Peyer's patch (tissue), 4 donors: ENCODE measurements at regions not wholly inside any gene's neighbourhood (a gene's known extent, or its start where the extent isn't known, plus 50 kb on each side); places are given as distances from the start of the nearest gene placed in this dataset.

Source experiments
- DNase-seq, 3 donors: peaks; one replicate each; pipeline ENCODE4 v3.0.0-alpha.2; 2017 to 2019
- H3K27ac ChIP-seq, 4 donors: fragments of 200-600 bp; sonication (generic); one replicate each; pipeline ENCODE4 v1.5.1; 2016 to 2019
- H3K27me3 ChIP-seq, 2 donors: fragments of 200-600 bp; sonication (generic); one replicate each; pipeline ENCODE4 v1.5.1; 2019
- H3K36me3 ChIP-seq, 3 donors: fragments of 200-600 bp; sonication (generic); one replicate each; pipeline ENCODE4 v1.5.1; 2016 to 2019
- H3K4me1 ChIP-seq, 4 donors: fragments of 200-600 bp; sonication (generic); one replicate each; pipeline ENCODE4 v1.5.1; 2016 to 2019
- H3K4me3 ChIP-seq, 4 donors: fragments of 200-600 bp; sonication (generic); 1 replicate in 3 of 4; 2 replicates in 1 of 4; pipeline ENCODE4 v1.5.1; 2016 to 2019; ENCODE audit warnings: mild to moderate bottlenecking in 1 of 4
- H3K9me3 ChIP-seq, 4 donors: fragments of 200-600 bp; sonication (generic); one replicate each; pipeline ENCODE4 v1.5.1; 2016 to 2019; ENCODE audit warnings: mild to moderate bottlenecking in 1 of 4
- POLR2A ChIP-seq, 2 donors: fragments of 450-650 bp; IDR thresholded peaks; one replicate each; pipeline ENCODE4 v1.5.1; 2017; ENCODE audit warnings: antibody characterized with exemption in 2 of 2, mild to moderate bottlenecking in 2 of 2, moderate library complexity in 2 of 2
- TF ChIP-seq, protein P1 (sequence below), 6 experiments: fragments of 450-650 bp in 4 of 6; fragments of 200-600 bp in 2 of 6; sonication (generic) in 1 of 6; IDR thresholded peaks; one replicate each; pipeline ENCODE4 v1.5.1; 2017 to 2019; ENCODE audit warnings: antibody characterized with exemption in 6 of 6, mild to moderate bottlenecking in 3 of 6, moderate library complexity in 1 of 6

DNA sequence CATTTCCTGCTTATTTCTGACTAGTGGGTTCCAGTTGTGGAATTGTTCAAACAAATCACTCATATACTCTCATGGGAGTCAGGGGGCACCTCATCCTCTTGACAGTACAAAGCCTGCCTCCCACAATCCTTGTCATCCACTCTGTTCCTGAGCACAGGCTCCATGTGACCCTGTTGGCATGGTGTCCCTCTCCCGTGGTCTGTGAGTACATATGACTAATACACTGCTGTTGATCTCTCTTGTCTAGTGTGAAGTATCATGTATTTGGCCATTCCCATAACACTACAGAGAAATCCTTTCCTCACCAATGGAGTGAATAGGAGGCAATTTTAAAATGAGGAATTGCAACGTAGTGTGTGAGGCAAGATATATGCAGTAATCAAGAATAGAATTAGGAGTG lies 185.3 kb downstream of the OGFRL1 start:
- peak in 1 of 3 donors; percentile 63 for DNase-seq
- Histone ChIP-seq H3K4me1 (no peaks in the 10 kb centered on the region), H3K4me3 (no peak overlapping the region), H3K9me3 (no peaks in the 10 kb centered on the region), H3K27ac (no peak overlapping the region), H3K36me3 (no peaks in the 10 kb centered on the region), H3K27me3 (no peaks in the 10 kb centered on the region)
- TF ChIP-seq, protein P1, sequence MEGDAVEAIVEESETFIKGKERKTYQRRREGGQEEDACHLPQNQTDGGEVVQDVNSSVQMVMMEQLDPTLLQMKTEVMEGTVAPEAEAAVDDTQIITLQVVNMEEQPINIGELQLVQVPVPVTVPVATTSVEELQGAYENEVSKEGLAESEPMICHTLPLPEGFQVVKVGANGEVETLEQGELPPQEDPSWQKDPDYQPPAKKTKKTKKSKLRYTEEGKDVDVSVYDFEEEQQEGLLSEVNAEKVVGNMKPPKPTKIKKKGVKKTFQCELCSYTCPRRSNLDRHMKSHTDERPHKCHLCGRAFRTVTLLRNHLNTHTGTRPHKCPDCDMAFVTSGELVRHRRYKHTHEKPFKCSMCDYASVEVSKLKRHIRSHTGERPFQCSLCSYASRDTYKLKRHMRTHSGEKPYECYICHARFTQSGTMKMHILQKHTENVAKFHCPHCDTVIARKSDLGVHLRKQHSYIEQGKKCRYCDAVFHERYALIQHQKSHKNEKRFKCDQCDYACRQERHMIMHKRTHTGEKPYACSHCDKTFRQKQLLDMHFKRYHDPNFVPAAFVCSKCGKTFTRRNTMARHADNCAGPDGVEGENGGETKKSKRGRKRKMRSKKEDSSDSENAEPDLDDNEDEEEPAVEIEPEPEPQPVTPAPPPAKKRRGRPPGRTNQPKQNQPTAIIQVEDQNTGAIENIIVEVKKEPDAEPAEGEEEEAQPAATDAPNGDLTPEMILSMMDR (IDR thresholded peaks at IDR 0.05): no peak
- TF ChIP-seq POLR2A (IDR thresholded peaks at IDR 0.05): no peak

DNA sequence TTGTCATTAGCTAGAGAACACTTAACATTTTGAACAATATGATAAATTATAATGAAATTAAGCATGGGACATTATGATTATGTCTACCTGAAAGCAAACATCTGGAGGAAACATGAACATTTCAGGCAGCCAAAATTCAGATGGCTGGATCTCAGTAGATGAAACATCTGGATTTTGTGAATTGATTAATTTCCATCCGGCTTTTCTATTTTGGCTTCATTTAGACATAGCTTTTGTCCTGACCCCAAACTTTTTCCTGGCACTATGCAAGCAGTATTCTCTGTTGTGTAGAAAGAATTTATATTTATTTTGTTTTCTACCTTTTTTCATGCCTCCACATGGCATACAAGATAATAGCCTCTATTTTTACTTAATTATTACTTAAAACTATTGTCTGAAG lies 186.3 kb downstream of the OGFRL1 start:
- Histone ChIP-seq H3K9me3 (no peaks in the 10 kb centered on the region), H3K36me3 (no peaks in the 10 kb centered on the region), H3K4me3 (no peak overlapping the region), H3K27ac (no peak overlapping the region), H3K27me3 (no peaks in the 10 kb centered on the region), H3K4me1 (no peaks in the 10 kb centered on the region)
- TF ChIP-seq, protein P1 (IDR thresholded peaks at IDR 0.05): no peak
- TF ChIP-seq POLR2A (IDR thresholded peaks at IDR 0.05): no peak
- no peak for DNase-seq

DNA sequence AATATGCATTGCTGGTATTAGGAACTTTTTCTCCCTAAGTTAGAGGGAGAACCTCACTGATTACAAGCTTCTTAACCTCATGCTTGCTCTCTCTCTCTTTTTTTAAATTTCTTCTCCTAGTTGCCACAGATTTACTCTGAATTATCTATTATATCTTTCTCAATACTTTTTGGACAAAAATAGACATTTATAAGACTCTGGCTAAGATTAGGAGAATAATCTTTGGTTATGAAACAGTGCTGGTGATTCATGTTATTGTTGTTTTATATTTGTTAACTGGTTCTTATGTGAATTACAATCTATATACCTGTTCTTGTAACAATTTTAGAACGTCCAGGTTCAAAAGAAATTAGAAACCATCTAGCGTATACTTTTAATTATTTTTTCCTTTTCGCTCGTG lies 187.8 kb downstream of the OGFRL1 start:
- Histone ChIP-seq H3K36me3 (no peaks in the 10 kb centered on the region), H3K9me3 (no peaks in the 10 kb centered on the region), H3K4me3 (no peak overlapping the region), H3K27me3 (no peaks in the 10 kb centered on the region), H3K27ac (no peak overlapping the region), H3K4me1 (no peaks in the 10 kb centered on the region)
- DNase-seq: no peak
- TF ChIP-seq, protein P1 (IDR thresholded peaks at IDR 0.05): no peak
- no peak for TF ChIP-seq POLR2A (IDR thresholded peaks at IDR 0.05)

DNA sequence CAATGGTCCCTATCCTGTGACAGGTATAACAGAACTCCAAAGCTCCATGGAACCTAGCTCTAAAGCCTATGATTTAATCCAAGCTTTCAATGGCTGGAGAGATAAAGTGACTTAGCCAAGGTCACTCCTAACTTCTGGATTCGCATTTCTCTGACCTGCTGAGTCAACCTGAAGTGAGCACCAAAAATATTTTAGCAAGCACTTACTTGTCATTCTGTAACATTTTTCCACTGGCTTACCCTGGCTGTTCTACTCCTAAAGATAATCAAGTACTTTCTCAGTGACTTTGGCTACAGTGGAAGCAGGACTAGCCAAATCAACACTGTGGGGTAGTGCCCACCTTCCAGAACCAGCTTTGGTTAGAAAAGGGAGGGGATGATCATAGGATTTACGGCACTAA lies 188.3 kb downstream of the OGFRL1 start:
- DNase-seq: no peak
- Histone ChIP-seq H3K4me1 (no peaks in the 10 kb centered on the region), H3K9me3 (no peaks in the 10 kb centered on the region), H3K36me3 (no peaks in the 10 kb centered on the region), H3K27ac (no peak overlapping the region), H3K4me3 (no peak overlapping the region), H3K27me3 (no peaks in the 10 kb centered on the region)
- TF ChIP-seq, protein P1 (IDR thresholded peaks at IDR 0.05): no peak
- TF ChIP-seq POLR2A (IDR thresholded peaks at IDR 0.05): no peak

DNA sequence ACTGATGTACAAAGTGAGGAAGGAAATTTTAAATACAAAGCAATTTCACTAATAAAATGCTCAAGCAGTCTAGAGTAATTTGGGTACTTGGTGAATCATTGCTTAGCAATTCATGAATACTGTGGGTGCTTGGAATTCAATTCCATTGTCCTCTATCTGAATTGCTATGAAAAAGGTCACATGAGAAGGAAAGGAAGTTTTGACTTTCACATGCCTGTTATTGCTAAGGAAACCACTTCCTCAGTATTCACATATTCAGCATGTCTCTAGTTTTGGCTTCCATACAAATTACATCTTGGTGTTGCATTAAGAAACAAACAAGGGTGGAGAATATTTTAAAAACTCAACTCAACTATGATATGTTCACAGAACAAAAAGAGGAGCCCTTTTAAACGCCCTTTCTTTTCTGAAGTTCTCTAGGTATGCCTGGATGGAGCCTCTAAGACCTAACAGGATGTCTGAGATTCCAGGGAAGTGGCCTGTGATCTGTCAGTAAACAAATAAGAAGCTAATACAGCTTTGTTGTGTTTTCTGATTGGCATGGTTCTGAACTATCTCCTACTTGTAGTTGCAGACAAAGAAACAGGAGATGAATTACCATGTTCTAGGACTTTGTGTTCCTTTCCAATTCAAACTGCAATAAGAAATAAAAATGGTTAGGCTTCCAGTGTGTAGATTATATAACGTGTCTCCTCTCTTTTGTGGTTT lies 190.4 kb downstream of the OGFRL1 start:
- H3K4me3 ChIP-seq: no peak overlapping the region
- no peak for DNase-seq
- peak overlapping the region in 2 of 4 donors; percentile 51 to 68 for H3K27ac ChIP-seq
- H3K4me1 ChIP-seq: no peaks in the 10 kb centered on the region
- no peaks in the 10 kb centered on the region for H3K9me3 ChIP-seq
- no peak for TF ChIP-seq POLR2A (IDR thresholded peaks at IDR 0.05)
- TF ChIP-seq, protein P1 (IDR thresholded peaks at IDR 0.05): no peak
- H3K36me3 ChIP-seq: no peaks in the 10 kb centered on the region
- H3K27me3 ChIP-seq: no peaks in the 10 kb centered on the region

DNA sequence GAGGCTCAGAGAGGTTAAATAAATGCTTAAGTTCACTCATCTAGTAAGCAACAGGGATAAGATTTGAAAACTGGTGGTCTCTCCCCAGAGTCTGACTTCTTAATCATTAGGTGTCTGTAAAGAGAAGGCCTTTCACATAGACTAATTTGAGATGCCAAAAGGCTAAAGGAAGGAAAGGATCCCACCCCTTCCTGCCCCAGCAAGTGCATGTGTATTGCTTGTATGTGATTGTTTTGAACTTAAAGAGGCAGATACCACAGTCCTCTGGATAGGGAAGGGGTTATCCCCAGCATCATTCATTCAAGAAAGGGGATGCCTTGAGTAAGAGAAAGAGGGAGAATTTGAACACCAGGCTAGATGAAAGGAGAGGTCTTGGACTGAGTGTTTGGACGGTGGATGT lies 192.0 kb downstream of the OGFRL1 start:
- Histone ChIP-seq H3K4me3 (no peak overlapping the region), H3K9me3 (no peaks in the 10 kb centered on the region), H3K27me3 (no peaks in the 10 kb centered on the region), H3K27ac (no peak overlapping the region), H3K4me1 (no peaks in the 10 kb centered on the region), H3K36me3 (no peaks in the 10 kb centered on the region)
- no peak for TF ChIP-seq POLR2A (IDR thresholded peaks at IDR 0.05)
- TF ChIP-seq, protein P1 (IDR thresholded peaks at IDR 0.05): no peak
- no peak for DNase-seq
